NCI-H524 (cell line): ENCODE measurements at regions not wholly inside any gene's neighbourhood (a gene's known extent, or its start where the extent isn't known, plus 50 kb on each side); places are given as distances from the start of the nearest gene placed in this dataset.
A peak's percentile ranks its signal among the peaks of the same experiment; 100 is the strongest.
"Not testable (repeated sequence)": the region's sequence is repeated elsewhere in the genome, so short reads cannot be mapped to it uniquely, and the experiment has no call there.

Experiments used
- DNase-seq, 2 experiments: peaks; one replicate each; lab custom pipeline; 2025; lab: John Stamatoyannopoulos, UW

- no peak for DNase-seq
These were observed 54.3 kb upstream of the CREB3L1 start for GRCh38 chr11:46223252-46223513.

- DNase-seq: no peak
These were observed 54.8 kb upstream of the CREB3L1 start for GRCh38 chr11:46222490-46223251.

- DNase-seq: no peak
These were observed 57.1 kb upstream of the CREB3L1 start for GRCh38 chr11:46220313-46220712.

- DNase-seq: no peak
These were observed 60.7 kb upstream of the CREB3L1 start for GRCh38 chr11:46216765-46217089.

GRCh38 chr11:46216019-46216764, 61.3 kb upstream of the CREB3L1 start:
- DNase-seq: no peak

GRCh38 chr11:46215208-46215931, 62.1 kb upstream of the CREB3L1 start:
- DNase-seq: no peak

- no peak for DNase-seq
These were observed 64.7 kb upstream of the CREB3L1 start for GRCh38 chr11:46212720-46213119.

- no peak for DNase-seq
These were observed 66.6 kb upstream of the CREB3L1 start for GRCh38 chr11:46210856-46211255.

GRCh38 chr11:46210133-46210636, 67.3 kb upstream of the CREB3L1 start:
- DNase-seq: no peak

GRCh38 chr11:46209624-46210023, 67.8 kb upstream of the CREB3L1 start:
- DNase-seq: not testable (repeated sequence)

- DNase-seq: no peak
These were observed 68.7 kb upstream of the CREB3L1 start for GRCh38 chr11:46208803-46209202.

- DNase-seq: peak; percentile 87 to 90
These were observed 70.2 kb upstream of the CREB3L1 start for GRCh38 chr11:46207270-46207669.

- DNase-seq: not testable (repeated sequence)
These were observed 73.0 kb upstream of the CREB3L1 start for GRCh38 chr11:46204415-46204814.

- no peak for DNase-seq
These were observed 73.7 kb upstream of the CREB3L1 start for GRCh38 chr11:46203746-46204145.

GRCh38 chr11:46202696-46203391, 74.6 kb upstream of the CREB3L1 start:
- DNase-seq: no peak

- no peak for DNase-seq
These were observed 75.3 kb upstream of the CREB3L1 start for GRCh38 chr11:46202149-46202548.

GRCh38 chr11:46200537-46201281, 76.8 kb upstream of the CREB3L1 start:
- DNase-seq: no peak

- DNase-seq: no peak
These were observed 77.3 kb upstream of the PHF21A start for GRCh38 chr11:46198245-46199240.

- DNase-seq: no peak
These were observed 76.2 kb upstream of the PHF21A start for GRCh38 chr11:46197421-46197820.

- DNase-seq: no peak
These were observed 66.8 kb upstream of the PHF21A start for GRCh38 chr11:46188017-46188416.
